ENCODE measurements at regions not wholly inside any gene's neighbourhood (a gene's known extent, or its start where the extent isn't known, plus 50 kb on each side); places are given as distances from the start of the nearest gene placed in this dataset.

DNA sequence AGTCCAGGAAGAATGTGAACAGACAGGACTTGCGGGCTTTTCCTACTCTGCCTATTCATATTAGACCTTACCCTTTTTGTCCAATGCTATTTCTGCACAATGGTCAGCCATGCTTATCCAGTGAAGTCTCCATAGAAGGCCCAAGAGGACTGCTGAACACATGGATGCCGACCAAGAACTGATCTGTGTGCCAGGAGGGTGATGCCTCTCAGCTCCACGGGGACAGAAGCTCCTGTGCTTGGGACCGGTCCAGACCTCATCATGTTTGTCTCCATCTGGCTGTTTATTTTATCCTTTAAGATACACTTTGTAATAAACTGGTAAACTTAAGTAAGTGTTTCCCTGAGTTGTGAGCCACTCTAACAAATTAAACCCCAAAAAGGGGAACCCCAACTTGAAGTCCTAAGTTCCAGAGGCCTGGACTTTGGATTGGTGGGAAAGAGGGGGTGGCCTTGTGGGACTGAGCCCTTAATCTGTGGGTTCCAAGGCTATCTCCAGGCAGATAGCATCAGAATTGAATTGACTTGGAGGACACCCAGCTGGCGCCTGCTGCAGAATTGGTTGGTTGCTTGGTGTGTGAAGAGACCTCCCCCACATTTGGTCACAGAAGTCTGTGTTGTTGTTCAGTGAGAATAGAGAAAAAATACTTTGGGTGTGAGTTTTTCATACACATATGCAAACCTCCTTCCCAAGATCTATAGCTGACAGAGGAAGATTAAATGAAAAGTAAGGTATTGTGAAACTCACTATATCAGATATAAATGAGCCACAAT lies 57.9 kb upstream of the ANKH start:
- TF ChIP-seq, protein P1, sequence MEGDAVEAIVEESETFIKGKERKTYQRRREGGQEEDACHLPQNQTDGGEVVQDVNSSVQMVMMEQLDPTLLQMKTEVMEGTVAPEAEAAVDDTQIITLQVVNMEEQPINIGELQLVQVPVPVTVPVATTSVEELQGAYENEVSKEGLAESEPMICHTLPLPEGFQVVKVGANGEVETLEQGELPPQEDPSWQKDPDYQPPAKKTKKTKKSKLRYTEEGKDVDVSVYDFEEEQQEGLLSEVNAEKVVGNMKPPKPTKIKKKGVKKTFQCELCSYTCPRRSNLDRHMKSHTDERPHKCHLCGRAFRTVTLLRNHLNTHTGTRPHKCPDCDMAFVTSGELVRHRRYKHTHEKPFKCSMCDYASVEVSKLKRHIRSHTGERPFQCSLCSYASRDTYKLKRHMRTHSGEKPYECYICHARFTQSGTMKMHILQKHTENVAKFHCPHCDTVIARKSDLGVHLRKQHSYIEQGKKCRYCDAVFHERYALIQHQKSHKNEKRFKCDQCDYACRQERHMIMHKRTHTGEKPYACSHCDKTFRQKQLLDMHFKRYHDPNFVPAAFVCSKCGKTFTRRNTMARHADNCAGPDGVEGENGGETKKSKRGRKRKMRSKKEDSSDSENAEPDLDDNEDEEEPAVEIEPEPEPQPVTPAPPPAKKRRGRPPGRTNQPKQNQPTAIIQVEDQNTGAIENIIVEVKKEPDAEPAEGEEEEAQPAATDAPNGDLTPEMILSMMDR (IDR thresholded peaks at IDR 0.05; ENCODE audit: low read depth, low read length, poor library complexity, severe bottlenecking): no peak
- TF ChIP-seq EZH2phosphoT487 (IDR thresholded peaks at IDR 0.05; ENCODE audit: borderline replicate concordance, low read length): no peak

All from DOHH2 (cell line).